ENCODE measurements at regions not wholly inside any gene's neighbourhood (a gene's known extent, or its start where the extent isn't known, plus 50 kb on each side); places are given as distances from the start of the nearest gene placed in this dataset.

GRCh38 chr3:137468446-137468845 lies 295.7 kb upstream of the SOX14 start:
- Histone ChIP-seq H3K4me2 (ENCODE audit: low read length) (no peak overlapping the region), H2AFZ (ENCODE audit: low read length) (no peak overlapping the region)

DNA sequence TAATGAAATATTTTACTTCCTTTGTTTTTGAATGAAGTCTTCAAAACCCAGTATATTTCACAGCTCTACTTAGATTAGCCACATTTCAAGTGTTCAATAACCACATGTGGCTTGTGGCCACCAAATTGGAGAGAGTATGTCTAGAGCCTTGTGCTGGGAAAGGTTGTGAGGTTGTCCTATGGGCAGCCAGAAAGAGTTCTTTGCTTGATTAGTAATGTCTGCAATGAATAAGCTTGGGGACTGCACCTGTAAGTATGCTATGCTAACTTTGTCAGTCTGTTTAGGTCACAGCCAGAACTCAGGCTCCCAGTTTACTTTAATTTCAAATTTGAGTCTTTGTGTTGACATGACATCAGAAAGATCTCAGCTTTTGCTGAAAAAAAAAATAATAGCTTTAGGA lies 294.9 kb upstream of the SOX14 start:
- Histone ChIP-seq H3K4me1 (ENCODE audit: insufficient read depth, low read length, severe bottlenecking) (no peaks in the 10 kb centered on the region), H3K9me2 (ENCODE audit: low read depth, low read length) (no peaks in the 10 kb centered on the region), H3K4me3 (ENCODE audit: low read depth, low read length, poor library complexity, severe bottlenecking) (no peak overlapping the region), H3K36me3 (ENCODE audit: insufficient read depth, low read length) (no peaks in the 10 kb centered on the region), H2AFZ (ENCODE audit: low read length) (no peak overlapping the region), H3K27me3 (ENCODE audit: insufficient read depth, low read length) (no peaks in the 10 kb centered on the region), H3K9ac (ENCODE audit: low read length) (no peak overlapping the region), H3K4me2 (ENCODE audit: low read length) (no peak overlapping the region), H3K9me3 (ENCODE audit: low read length) (no peaks in the 10 kb centered on the region), H4K20me1 (ENCODE audit: insufficient read depth, low read length) (no peaks in the 10 kb centered on the region), H3F3A (ENCODE audit: insufficient read depth, low read length) (no peaks in the 10 kb centered on the region), H3K27ac (ENCODE audit: low read depth, low read length, poor library complexity, severe bottlenecking) (no peak overlapping the region), H3K79me2 (ENCODE audit: insufficient read depth, low read length) (no peaks in the 10 kb centered on the region)
- TF ChIP-seq, protein P1, sequence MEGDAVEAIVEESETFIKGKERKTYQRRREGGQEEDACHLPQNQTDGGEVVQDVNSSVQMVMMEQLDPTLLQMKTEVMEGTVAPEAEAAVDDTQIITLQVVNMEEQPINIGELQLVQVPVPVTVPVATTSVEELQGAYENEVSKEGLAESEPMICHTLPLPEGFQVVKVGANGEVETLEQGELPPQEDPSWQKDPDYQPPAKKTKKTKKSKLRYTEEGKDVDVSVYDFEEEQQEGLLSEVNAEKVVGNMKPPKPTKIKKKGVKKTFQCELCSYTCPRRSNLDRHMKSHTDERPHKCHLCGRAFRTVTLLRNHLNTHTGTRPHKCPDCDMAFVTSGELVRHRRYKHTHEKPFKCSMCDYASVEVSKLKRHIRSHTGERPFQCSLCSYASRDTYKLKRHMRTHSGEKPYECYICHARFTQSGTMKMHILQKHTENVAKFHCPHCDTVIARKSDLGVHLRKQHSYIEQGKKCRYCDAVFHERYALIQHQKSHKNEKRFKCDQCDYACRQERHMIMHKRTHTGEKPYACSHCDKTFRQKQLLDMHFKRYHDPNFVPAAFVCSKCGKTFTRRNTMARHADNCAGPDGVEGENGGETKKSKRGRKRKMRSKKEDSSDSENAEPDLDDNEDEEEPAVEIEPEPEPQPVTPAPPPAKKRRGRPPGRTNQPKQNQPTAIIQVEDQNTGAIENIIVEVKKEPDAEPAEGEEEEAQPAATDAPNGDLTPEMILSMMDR (IDR thresholded peaks at IDR 0.05; ENCODE audit: low read length) = no peak
- no peak for TF ChIP-seq EZH2 (IDR thresholded peaks at IDR 0.05; ENCODE audit: borderline replicate concordance, low read length)

More at GRCh38 chr3:137468446-137468845, 295.7 kb upstream of the SOX14 start:
- H3K9me3 ChIP-seq (ENCODE audit: low read length) = no peaks in the 10 kb centered on the region
- H3K36me3 ChIP-seq (ENCODE audit: insufficient read depth, low read length) = no peaks in the 10 kb centered on the region
- no peak overlapping the region for H3K9ac ChIP-seq (ENCODE audit: low read length)
- H3F3A ChIP-seq (ENCODE audit: insufficient read depth, low read length) = no peaks in the 10 kb centered on the region
- no peak overlapping the region for H3K4me3 ChIP-seq (ENCODE audit: low read depth, low read length, poor library complexity, severe bottlenecking)
- no peaks in the 10 kb centered on the region for H4K20me1 ChIP-seq (ENCODE audit: insufficient read depth, low read length)
- H3K27me3 ChIP-seq (ENCODE audit: insufficient read depth, low read length) = no peaks in the 10 kb centered on the region
- TF ChIP-seq, protein P1 (IDR thresholded peaks at IDR 0.05; ENCODE audit: low read length) = no peak
- TF ChIP-seq EZH2 (IDR thresholded peaks at IDR 0.05; ENCODE audit: borderline replicate concordance, low read length) = no peak
- no peak overlapping the region for H3K27ac ChIP-seq (ENCODE audit: low read depth, low read length, poor library complexity, severe bottlenecking)
- no peaks in the 10 kb centered on the region for H3K79me2 ChIP-seq (ENCODE audit: insufficient read depth, low read length)
- no peaks in the 10 kb centered on the region for H3K4me1 ChIP-seq (ENCODE audit: insufficient read depth, low read length, severe bottlenecking)
- no peaks in the 10 kb centered on the region for H3K9me2 ChIP-seq (ENCODE audit: low read depth, low read length)

DNA sequence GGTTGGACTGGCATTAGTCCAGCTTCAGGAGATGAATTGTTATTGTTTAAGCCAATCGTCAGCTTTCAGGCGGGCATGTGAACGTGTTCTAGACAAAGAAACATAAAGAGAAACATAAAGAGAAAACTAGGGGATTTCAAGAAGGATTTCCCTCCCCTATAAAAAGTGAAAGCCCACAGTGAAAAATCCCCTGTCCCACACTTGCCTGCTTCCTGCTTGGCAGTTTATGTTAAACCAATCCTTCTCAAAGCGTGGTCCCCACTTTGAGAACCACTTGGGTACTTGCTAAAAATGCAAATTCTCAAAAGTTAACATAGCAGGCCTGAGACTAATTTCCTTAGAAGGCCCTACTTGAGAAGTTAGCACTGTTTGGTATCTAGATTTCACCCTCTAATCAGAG lies 293.0 kb upstream of the SOX14 start:
- Histone ChIP-seq H3K4me3 (ENCODE audit: low read depth, low read length, poor library complexity, severe bottlenecking) (no peak overlapping the region), H3K9ac (ENCODE audit: low read length) (no peak overlapping the region), H3K36me3 (ENCODE audit: insufficient read depth, low read length) (no peaks in the 10 kb centered on the region), H2AFZ (ENCODE audit: low read length) (no peak overlapping the region), H4K20me1 (ENCODE audit: insufficient read depth, low read length) (no peaks in the 10 kb centered on the region), H3K9me3 (ENCODE audit: low read length) (no peaks in the 10 kb centered on the region), H3K4me1 (ENCODE audit: insufficient read depth, low read length, severe bottlenecking) (no peaks in the 10 kb centered on the region), H3K79me2 (ENCODE audit: insufficient read depth, low read length) (no peaks in the 10 kb centered on the region), H3K9me2 (ENCODE audit: low read depth, low read length) (no peaks in the 10 kb centered on the region), H3K27me3 (ENCODE audit: insufficient read depth, low read length) (no peaks in the 10 kb centered on the region), H3K27ac (ENCODE audit: low read depth, low read length, poor library complexity, severe bottlenecking) (no peak overlapping the region), H3K4me2 (ENCODE audit: low read length) (no peak overlapping the region), H3F3A (ENCODE audit: insufficient read depth, low read length) (no peaks in the 10 kb centered on the region)
- TF ChIP-seq, protein P1 (IDR thresholded peaks at IDR 0.05; ENCODE audit: low read length) = no peak
- TF ChIP-seq EZH2 (IDR thresholded peaks at IDR 0.05; ENCODE audit: borderline replicate concordance, low read length) = no peak

Data from OCI-LY1 (cell line).